ENCODE measurements at regions not wholly inside any gene's neighbourhood (a gene's known extent, or its start where the extent isn't known, plus 50 kb on each side); places are given as distances from the start of the nearest gene placed in this dataset.
A peak's percentile ranks its signal among the peaks of the same experiment; 100 is the strongest.
"Not testable (repeated sequence)": the region's sequence is repeated elsewhere in the genome, so short reads cannot be mapped to it uniquely, and the experiment has no call there.

DNA sequence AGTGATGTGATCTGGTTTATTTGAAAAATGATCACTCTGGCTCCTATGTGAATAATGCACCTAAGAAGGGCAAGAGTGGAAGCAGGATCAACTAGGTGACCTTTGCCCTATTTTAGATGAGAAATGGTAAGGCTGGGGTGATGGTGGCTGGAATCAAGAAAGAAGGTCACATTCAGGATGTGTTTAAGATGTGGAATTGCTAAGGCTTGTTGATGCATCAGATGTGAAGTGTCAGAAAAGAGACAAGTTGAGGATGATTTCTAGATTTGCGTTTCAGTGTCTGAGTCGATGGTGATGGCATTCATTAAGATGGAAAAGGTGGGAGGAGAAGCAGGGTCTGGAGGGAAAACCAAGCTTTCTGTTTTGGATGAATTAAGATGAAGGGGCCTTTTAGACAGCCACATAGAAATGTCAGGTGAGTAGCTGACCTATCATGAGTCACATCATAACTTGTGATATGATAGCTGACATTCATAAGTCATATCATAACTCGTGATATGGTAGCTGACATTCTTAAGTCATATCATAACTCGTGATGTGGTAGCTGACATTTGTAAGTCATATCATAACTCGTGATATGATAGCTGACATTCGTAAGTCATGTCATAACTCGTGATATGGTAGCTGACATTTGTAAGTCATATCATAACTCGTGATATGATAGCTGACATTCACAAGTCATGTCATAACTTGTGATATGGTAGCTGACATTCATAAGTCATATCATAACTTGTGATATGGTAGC, 101.2 kb upstream of the SEC11C start:
- no peak for DNase-seq

DNA sequence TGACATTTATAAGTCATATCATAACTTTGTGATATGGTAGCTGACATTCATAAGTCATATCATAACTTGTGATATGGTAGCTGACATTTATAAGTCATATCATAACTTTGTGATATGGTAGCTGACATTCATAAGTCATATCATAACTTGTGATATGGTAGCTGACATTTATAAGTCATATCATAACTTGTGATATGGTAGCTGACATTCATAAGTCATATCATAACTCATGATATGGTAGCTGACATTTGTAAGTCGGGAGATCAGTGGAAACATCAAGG, 100.7 kb upstream of the SEC11C start:
- not testable (repeated sequence) for DNase-seq

DNA sequence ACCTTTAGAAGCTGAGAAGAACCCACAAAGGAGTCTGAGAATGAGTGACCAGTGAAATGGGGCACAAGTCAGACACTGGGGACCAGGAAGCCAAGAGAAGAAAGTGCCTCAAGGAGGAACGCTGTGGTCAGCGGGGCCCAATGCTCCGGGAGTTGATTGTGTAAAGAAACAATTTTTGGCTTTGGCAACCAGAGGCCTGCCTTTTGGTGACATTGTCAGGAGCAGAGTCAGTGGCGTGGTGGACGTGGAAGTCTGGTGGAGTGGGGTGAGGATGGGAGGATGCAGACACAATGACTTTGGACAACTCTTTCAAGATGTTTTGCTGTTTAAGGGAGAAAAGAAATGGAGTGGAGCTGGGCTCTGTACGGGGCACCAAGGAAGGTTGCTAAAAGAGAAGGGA, 100.2 kb upstream of the SEC11C start:
- no peak for DNase-seq

DNA sequence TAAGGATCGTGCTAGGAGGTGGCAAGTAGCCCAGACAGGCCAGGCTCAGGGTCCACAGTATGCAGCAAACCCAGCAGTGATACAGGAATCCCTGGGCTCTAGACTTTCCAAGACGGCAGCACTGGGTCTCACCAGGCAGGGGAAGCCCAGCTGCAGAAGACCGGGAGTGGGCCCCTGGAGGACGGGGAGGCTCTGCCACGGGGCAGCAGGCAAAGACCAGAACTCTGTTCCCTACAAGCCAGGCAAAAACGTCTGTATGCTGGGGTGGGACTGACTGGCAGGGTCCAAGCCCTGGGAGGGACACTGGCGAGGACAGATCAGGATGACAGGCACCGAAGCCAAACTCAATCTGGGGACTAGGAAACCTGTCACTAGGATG, 98.9 kb upstream of the SEC11C start:
- DNase-seq: no peak

DNA sequence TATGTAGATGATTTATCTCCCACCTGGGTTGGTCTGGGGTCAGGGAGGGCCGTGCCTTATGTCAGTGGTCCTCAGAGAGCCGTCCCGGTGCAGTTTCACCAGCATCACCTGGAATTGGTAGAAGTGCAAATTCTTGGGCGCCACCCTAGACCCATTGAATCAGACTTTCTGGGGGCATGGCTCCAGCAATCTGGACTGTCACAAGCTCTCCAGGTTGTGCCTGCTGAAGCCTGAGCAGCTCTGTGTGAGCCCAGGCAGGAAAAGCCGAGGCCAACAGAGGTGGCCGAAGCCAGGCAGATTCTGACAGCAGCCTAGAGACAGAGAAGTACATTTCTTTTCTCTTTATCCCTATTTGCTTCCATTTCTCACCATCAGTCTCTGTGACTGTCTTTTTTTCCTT, 98.4 kb upstream of the SEC11C start:
- DNase-seq: no peak

DNA sequence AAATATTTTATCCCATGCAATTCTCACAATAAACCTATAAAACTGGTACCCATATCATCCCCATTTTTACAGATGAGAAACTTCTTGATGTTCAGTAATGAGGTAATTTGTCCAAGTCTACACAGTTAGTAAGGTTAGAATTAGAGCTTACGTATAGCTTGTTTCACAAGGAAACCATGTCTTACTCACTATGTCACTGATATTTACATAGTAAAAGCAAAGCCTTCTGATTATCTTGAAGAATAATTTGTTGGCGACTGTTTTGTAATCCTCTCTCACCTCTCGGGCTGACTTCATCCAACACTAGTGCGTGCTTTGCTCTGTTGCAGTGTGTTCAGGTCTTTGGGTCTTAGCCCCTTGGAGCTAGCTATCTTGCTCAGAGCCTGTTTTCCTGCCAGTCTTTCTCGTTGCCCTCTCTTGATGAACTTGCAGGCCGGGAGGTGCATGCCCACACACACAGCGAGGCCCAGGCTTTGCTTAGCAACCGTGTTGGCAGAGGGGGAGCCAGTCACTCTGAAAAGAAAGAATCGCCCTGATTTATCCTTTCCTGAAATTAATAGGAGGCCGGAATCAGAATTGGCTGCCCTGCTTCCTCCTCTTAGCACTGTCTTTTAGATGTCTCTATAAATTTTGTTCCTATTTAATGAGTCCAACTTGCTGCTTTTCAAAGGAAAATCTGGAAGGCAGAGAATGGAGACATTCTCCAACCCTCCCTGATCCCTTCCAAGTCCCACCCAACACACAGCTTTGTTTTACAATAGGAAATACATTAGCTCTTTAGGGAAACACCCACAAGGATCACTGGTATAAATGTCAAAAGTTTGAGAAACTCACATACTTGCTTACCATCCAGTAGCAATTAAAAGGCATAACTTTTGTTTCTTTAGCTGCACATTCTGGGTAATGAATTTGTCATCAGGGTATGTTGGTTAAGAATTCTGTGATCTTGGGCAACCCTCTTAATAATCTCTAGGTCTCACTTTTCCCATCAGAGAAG, 97.6 kb upstream of the SEC11C start:
- no peak for DNase-seq

DNA sequence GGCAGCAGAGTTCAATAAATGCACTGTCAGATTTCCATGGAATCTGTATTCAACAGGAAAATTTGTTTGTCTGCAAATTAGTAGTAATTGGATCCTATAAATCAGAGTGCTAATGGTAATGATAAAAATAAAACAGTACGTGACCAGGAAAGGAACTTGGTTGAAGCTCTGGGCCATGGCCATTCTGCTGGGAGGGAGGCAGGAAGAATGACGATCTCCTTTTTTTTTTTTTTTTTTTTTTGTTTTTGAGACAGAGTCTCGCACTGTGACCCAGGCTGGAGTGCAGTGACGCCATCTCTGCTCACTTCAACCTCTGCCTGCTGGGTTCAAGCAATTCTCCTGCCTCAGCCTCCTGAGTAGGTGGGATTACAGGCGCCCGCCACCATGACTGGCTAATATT, 94.8 kb upstream of the SEC11C start:
- no peak for DNase-seq

DNA sequence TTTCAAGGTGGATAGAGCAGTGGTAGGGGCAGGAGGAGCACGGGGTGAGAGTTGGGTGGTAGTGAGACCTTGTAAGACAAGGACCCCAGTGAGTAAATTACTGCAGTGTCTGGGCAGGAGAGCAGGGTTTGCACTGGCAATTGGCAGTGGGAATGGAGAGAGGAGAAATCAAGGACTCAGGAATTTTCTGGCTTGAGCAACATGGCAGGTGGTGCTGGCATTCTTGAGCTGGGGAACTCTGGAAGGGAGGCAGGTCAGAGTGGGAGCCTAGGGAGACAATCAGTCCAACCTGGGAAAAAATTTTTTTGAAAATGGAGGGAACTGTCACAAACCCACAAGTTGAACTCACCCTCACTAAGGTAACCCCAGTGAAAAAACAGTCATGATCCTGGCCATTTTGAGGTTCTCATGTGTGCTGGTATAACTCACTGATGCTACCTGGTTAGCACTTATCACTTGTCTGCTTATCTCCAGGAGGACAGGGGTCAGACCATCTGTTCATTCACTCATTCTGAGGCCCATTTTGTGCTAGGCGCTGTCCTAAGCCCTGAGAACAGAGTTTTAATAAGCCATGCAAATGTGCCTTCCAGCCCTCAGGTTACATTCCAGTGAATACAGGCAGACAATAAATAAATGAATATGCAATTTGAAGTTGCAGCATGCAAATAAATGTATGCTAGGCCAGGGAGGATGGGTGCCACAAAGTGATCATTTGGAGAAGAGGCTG, 92.2 kb upstream of the SEC11C start:
- DNase-seq: no peak

DNA sequence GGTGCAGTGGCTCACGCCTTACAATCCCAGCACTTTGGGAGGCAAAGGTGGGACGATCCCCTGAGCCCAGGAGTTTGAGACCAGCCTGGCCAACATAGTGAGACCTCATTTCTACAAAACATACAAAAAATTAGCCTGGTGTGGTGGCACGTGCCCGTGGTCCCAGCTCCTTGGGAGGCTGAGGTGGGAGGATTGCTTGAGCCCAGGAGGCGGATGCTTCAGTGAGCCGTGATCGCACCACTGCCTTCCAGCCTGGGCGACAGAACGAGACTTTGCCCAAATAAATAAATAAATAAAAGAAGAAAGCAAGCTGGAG, 91.7 kb upstream of the SEC11C start:
- DNase-seq: no peak

DNA sequence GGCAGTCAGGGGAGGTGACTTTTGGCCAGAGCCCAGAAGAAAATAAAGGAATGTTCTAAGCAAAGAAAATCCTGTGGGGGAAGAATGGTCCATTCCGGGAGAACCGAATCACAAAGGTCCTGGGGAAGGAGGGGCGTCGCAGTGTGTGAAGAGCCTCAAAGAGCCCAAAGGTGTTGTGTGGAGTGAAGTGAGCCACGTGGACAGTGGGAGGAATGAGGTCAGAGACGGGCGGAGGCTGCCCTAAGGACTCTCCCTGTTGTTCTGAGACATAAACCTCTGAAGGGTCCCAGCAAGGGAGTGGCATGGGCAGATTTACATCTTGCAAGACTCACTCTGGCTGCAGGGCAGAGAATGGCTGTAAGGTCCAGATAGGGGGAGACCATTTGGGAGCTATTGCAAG, 91.3 kb upstream of the SEC11C start:
- no peak for DNase-seq

DNA sequence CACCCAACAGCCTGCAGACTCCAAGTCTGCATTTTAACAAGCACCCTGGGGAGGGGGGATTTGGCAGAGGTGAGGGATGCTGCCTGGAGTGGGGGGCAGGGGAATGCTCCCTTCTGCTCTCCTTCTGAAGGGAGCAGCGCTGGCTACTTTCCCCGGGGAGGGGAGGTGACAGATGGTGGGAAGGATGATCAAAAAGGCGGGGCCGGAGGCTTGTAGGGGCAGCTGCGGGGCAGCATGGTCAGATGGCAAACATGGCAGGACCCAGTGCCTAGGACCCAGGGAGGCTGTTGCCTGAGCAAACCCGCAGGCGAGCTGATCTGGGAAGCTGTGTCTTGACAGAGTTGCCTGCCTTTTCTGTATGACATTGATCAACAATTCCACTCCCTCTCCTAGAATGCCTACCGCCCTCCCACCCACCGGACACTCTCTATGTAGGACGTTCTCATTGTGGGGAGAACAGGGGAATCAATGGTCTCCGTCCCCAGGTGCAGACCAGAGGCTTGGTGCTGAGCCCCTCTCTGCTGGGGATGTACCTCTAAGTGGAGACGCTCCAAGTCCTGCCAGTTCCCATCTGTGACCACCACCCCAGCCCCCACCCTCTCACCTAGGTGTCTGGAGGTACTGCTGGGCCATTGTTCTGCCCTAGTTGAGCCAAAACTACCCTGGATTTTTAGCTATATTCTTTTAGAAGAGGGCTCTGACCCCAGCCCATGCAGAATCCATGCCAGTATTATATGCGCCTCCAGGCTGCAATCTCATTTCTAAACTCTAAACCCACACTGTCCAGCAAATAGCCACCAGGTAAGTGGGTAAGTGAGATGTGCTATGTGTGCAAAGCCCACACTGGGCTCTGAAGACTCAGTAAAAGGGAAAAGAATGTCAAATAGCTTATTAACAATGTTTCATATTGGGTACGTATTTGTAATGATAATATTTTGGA, 89.7 kb upstream of the SEC11C start:
- DNase-seq: no peak

DNA sequence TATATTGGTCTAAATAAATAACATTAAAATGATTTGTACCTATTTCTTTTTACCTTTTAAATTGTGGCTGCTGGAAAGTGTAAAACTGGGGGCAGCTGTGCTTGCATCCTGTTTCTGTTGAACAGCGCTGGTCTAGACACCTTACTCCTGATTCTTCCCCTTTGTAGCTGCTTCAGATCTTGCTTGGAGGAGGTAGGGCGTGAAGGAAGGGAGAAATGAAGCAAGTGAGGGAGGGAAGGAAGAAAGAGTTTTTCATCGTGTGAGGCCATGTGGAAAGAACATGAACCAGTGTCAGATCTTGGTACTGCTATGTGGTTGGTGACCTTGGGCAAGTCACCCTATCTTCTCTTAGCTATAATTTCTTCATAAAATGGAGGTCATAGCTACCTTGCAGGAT, 89.0 kb upstream of the SEC11C start:
- no peak for DNase-seq

DNA sequence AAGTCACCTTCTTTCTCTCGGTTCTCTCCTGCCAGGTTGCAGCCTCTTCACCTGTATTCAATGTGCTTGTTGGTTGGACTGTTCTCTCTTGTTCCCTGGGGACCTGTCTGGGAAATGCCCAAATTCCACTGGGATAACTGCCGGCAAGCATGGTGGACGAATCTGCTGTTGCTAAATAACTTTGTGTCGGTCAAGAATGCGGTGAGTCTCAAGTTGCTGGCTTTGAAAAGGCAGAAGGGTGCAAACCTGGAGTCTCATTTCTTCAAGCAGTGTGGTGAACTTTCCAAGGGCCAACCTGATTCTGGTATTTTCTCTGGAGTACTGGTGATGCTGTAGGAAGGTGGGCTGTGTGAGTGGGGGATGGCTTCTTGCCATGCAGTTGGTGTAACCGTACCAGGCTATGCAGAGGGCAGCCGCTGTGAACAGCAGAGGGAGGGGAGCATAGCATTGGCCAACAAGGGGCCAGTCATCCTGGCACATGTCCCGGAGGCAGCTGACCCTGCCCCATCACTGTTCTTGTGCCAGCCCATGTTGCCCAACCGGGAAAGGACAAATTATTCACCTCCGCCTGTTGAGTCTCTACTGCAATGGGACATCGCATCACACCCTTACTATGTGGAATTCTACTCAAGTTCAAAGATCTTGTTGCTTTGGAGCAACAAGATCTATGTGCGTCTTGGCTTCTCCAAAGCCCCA, 88.1 kb upstream of the SEC11C start:
- no peak for DNase-seq

DNA sequence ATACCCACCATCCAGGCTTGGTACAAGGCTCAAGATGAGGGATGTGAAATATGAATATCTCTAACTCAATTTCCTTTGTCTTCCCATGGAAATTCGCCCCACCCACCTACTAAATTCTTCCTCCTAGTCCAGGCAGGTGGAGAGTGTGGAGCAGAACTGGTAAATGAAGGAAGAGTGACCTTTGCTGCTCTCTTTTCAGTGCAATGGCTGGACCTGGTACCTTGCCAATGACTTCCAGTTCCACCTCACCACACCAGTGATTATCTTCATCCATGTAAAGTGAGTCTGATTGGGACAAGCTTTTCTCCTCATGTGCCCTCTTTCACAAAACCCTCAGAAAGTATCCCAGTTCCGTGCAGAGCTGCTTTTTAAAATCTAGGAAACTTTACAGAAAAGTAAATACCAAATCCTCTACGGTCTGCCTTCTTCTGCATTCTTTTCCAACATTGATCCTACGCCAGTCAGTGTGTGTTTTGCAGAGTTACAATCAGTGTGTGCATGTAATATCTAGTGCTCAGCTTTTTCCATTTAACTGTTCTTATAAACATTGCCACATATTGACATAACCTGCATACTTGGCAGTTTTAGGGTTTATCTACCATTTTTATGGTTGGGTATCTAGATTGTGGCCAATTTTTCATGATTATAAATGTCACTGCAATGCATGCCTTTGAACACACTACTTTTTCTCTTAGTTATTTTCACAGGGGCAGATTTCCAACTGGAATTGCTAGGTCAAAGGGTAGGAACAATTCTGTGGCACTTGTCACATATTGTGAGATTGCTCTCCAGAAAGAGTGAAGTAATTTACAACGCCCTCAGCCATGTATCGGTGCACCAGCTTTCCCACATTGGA, 86.5 kb upstream of the SEC11C start:
- no peak for DNase-seq

DNA sequence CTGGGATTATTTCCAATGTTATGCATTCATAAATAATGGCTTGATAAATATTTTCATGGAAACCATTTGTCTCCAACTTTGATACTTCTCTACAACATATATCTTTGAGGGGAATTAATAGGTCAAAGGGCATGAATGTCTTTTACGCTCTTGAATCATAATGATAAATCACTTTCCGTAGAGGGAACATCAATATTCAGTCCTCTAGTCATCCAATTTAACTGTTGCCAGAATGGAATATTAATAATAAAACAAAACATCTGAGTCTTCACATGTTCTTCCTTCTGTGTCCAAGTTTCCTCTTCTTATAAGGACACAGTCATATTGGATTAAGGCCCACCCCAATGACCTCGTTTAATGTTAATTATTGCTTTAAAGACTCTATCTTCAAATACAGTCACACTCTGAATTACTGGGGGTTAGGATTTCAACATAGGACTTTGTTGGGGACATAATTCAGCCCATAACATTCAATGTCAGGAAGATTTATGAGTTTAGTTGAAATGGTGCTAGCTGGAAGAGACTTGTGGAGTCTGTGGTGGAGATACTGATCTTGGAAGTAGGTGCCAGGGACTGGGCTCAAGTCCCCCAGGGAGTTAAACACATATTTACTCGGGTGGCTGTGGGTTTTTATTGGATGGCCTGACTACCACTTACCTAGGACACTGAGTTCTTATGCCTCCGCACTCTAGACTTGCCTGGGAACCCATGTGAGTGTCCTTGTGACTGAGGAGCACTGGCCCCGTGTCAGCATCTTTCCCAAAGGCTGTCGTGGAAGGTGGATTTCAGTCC, 85.0 kb upstream of the SEC11C start:
- DNase-seq: no peak

DNA sequence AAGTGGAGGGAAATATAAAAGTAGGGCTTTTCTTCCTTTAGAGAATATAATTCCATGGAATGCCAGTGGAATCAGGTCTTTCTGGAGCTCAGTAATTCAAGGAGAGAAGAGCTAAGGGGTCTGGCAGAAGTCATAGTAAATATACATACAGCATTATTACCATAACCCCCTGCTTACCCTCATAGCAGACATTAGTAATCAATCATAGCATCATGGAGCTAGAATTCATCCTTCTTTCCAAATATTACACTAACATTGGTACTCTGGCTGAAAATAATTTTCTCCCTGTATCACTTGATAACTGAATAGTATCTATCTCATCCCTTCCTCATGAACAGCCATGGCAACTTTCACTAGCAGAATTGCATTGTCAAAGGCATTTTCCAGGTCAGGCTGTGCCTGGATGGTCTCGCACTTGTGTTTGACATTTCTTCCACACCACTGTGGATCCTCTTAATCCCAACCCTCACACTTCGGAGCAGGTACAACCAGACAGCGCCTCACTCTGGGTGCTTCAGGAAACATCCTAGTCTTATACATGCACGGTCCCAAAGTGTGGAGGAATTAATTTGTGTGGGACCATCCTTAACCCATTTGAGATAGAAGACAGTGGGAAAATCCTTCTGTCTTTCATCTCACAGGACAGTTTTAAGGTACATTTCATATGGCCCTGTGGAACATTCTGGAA, 84.2 kb upstream of the SEC11C start:
- no peak for DNase-seq

DNA sequence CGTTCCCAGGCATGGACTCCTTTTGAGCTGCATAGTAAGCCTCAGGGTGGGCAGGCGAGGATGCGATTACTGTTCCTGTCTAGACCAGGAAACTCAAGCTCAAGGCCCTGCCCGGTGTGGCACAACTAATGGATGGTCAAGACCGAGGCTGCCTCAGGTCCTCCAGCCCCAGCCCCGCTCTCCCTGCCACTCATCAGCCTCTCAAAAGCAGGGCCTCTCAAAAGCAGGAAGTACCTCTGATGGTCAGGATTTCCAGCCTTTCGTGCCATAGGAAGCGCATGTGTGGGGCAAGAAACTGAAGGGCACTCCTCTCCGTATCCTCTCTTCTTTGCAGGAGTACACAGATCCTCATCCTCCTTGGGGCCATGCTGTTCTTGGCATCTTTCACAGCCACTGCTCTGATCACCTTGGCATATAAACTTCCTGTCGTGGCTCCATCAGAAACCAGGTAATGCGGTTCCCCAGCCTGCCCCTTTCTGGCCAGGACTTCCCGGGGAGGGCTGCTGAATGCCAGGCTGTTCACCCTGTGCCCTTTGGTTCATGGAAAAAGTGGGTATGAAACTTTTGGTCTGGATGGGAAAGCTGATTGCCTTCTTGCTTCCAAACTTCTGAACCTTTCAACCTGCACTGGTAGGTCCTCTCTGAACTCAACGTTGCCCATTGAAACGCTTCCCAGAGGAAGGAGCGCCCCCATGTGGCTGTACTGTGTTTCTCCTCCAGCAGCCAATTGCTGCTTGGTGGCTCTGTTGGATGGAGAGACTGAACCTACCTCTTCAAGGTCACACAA, 82.8 kb upstream of the SEC11C start:
- DNase-seq: peak in 1 of 2 donors; percentile 48

DNA sequence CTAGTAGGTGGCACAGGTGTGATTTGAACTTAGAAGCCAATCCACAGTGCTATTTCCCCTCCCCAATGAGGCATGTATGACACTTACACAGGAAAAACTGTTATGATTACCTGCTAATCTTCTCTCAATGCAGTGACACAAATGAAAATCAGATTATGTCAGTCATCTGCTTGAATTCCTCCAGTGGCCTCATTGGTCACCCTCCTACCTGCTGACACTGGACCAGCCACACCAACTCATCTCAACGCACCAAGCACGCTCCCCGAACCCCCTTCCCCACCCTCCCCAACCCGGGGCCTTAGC, 82.2 kb upstream of the SEC11C start:
- no peak for DNase-seq

DNA sequence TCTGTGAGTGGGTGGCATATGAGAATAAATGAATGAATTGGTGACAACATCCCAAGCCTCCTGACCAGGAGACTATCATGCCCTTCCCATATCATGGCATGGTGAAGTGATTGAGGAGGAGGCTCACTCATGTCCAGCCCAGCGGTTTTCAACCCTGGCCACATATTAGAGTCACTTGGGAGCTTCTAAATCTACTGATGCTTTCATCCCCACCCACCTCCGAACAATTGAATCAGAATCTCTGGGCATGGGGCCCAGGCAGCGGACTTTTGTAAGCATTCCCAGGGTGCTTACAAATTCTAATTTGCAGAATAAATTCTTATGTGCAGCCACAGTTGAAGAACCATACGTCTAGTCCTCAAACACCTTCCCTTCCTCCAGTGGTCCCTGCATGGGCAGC, 81.7 kb upstream of the SEC11C start:
- DNase-seq: no peak

Measured in activated CD4-positive, alpha-beta T cell treated with anti-CD3 and anti-CD28 coated beads for 4 hours (primary cell).